ENCODE measurements at regions not wholly inside any gene's neighbourhood (a gene's known extent, or its start where the extent isn't known, plus 50 kb on each side); places are given as distances from the start of the nearest gene placed in this dataset.
A peak's percentile ranks its signal among the peaks of the same experiment; 100 is the strongest.
"Not testable (repeated sequence)": the region's sequence is repeated elsewhere in the genome, so short reads cannot be mapped to it uniquely, and the experiment has no call there.

GRCh38 chr3:188000361-188000861 is 153.5 kb upstream of the LPP start:
- peak; percentile 73 for ATAC-seq
- intact Hi-C loops (cut with DNase I, micrococcal nuclease) = no loop called here
- peak; percentile 55 to 63 for DNase-seq

- DNase-seq (no peak), ATAC-seq (no peak)
- intact Hi-C loops (cut with DNase I, micrococcal nuclease) = no loop called here
Measured at GRCh38 chr3:188001093-188001492, 152.9 kb upstream of the LPP start.

GRCh38 chr3:188001926-188002325 is 152.0 kb upstream of the LPP start:
- intact Hi-C loops (cut with DNase I, micrococcal nuclease) = no loop called here
- no peak for ATAC-seq

GRCh38 chr3:188002626-188003138 is 151.3 kb upstream of the LPP start:
- DNase-seq (no peak), ATAC-seq (no peak)
- intact Hi-C loops (cut with DNase I, micrococcal nuclease) = no loop called here

More at GRCh38 chr3:188001926-188002325, 152.0 kb upstream of the LPP start:
- DNase-seq = no peak

- DNase-seq (peak in 1 of 2 donors; percentile 40), ATAC-seq (peak; percentile 70)
- intact Hi-C loops (cut with DNase I, micrococcal nuclease) = no loop called here
Measured at GRCh38 chr3:188003188-188004171, 150.5 kb upstream of the LPP start.

- DNase-seq (no peak), ATAC-seq (no peak)
- intact Hi-C loops (cut with DNase I, micrococcal nuclease) = no loop called here
Measured at GRCh38 chr3:188006726-188007393, 147.1 kb upstream of the LPP start.

- no peak for ATAC-seq
- no peak for DNase-seq
- intact Hi-C loops (cut with DNase I, micrococcal nuclease) = no loop called here
Measured at GRCh38 chr3:188007897-188008296, 146.1 kb upstream of the LPP start.

- ATAC-seq = no peak
- no peak for DNase-seq
- intact Hi-C loops (cut with DNase I, micrococcal nuclease) = no loop called here
Measured at GRCh38 chr3:188008582-188009213, 145.3 kb upstream of the LPP start.

- intact Hi-C loops (cut with DNase I, micrococcal nuclease) = no loop called here
- DNase-seq (no peak), ATAC-seq (no peak)
Measured at GRCh38 chr3:188010478-188010877, 143.5 kb upstream of the LPP start.

GRCh38 chr3:188019727-188020126 is 134.2 kb upstream of the LPP start:
- no peak for ATAC-seq
- intact Hi-C loops (cut with DNase I, micrococcal nuclease) = no loop called here
- no peak for DNase-seq

GRCh38 chr3:188021041-188021440 is 132.9 kb upstream of the LPP start:
- no peak for DNase-seq
- no peak for ATAC-seq
- intact Hi-C loops (cut with DNase I, micrococcal nuclease) = no loop called here

- intact Hi-C loops (cut with DNase I, micrococcal nuclease) = no loop called here
- no peak for DNase-seq
- ATAC-seq = no peak
Measured at GRCh38 chr3:188021502-188022040, 132.4 kb upstream of the LPP start.

- ATAC-seq; DNase-seq; intact Hi-C loops (cut with DNase I, micrococcal nuclease): not testable (repeated sequence)
Measured at GRCh38 chr3:188022902-188023301, 131.1 kb upstream of the LPP start.

- DNase-seq (peak; percentile 37 to 40), ATAC-seq (peak; percentile 83)
- intact Hi-C loops (cut with DNase I, micrococcal nuclease) = no loop called here
Measured at GRCh38 chr3:188025555-188025954, 128.4 kb upstream of the LPP start.

GRCh38 chr3:188026191-188026968 is 127.6 kb upstream of the LPP start:
- DNase-seq (peak in 1 of 2 donors; percentile 22), ATAC-seq (peak; percentile 68)
- intact Hi-C loops (cut with DNase I, micrococcal nuclease) = no loop called here

GRCh38 chr3:188031121-188031520 is 122.8 kb upstream of the LPP start:
- ATAC-seq = no peak
- no peak for DNase-seq
- intact Hi-C loops (cut with DNase I, micrococcal nuclease) = no loop called here

- ATAC-seq (no peak), DNase-seq (no peak)
- intact Hi-C loops (cut with DNase I, micrococcal nuclease) = no loop called here
Measured at GRCh38 chr3:188034989-188035388, 119.0 kb upstream of the LPP start.

All from left colon (tissue), 2 donors.